Pancreas (tissue), 10 donors: ENCODE measurements at regions not wholly inside any gene's neighbourhood (a gene's known extent, or its start where the extent isn't known, plus 50 kb on each side); places are given as distances from the start of the nearest gene placed in this dataset.
A peak's percentile ranks its signal among the peaks of the same experiment; 100 is the strongest.

Experiments used
- ATAC-seq, 4 donors: fragments of 200-7000 bp; cut with Tn5 transposase; one replicate each; pipeline versions ENCODE4 v1.8.0 to v1.9.1; 2020; ENCODE audit warnings: mild to moderate bottlenecking in 4 of 4, moderate library complexity in 4 of 4
- DNase-seq, 6 donors: peaks; one replicate each; pipeline ENCODE4 v3.0.0-alpha.2; 2020
- FAIRE-seq: peaks from 2 replicates; lab custom pipeline; 2012; peaks lifted over from hg19 to GRCh38; lab: Jason Lieb, UNC
- H3K27ac ChIP-seq, 4 donors: fragments of 200-600 bp; sonication (generic); 1 replicate in 3 of 4; 2 replicates in 1 of 4; pipeline versions ENCODE4 v1.5.0 to v1.8.0; 2020
- H3K27me3 ChIP-seq, 4 donors: fragments of 200-600 bp; one replicate each; pipeline ENCODE4 v1.8.0; 2021
- H3K36me3 ChIP-seq, 3 donors: fragments of 200-600 bp; sonication (generic) in 1 of 3; one replicate each; pipeline versions ENCODE4 v1.5.0 to v1.8.0; 2020 to 2021
- H3K4me1 ChIP-seq, 3 donors: fragments of 200-600 bp; one replicate each; pipeline ENCODE4 v1.8.0; 2021
- H3K4me3 ChIP-seq, 4 donors: fragments of 200-600 bp; sonication (generic) in 2 of 4; one replicate each; pipeline versions ENCODE4 v1.5.0 to v1.8.0; 2020 to 2021
- H3K9me3 ChIP-seq, 4 donors: fragments of 200-600 bp; one replicate each; pipeline ENCODE4 v1.8.0; 2021
- CTCF ChIP-seq, 4 donors: fragments of 200-600 bp; sonication (generic) in 3 of 4; IDR thresholded peaks; one replicate each; pipeline versions ENCODE4 v1.5.0 to v1.8.0; 2021; ENCODE audit warnings: antibody characterized with exemption in 4 of 4
- WGBS, 2 donors: extraction: QIAGEN DNeasy Blood & Tissue Kit; methylation state at CpG; one replicate each; pipeline ENCODE4 v1.1.7; 2013; 5-methylcytosine and 5-hydroxymethylcytosine counted together
- intact Hi-C, 3 donors: fragments of 100-400 bp; cut with DNase I; formaldehyde crosslinking; loops; one replicate each; pipeline versions ENCODE4 v1.11.1 to v1.14.2; 2022
- donor health status: healthy with polysubstance abuse.
- donor health status: DM: no; HTN: no; CAD: no; lungs with moderate emphysema.
- donor health status: DM: no; HTN: no; CAD: no.
- donor health status: control.
- donor health status: control.
- donor health status: Bipolar disorder and iron deficiency.
- donor health status: DM: yes; HTN: yes; CAD: no.
- donor health status: DM: no; HTN: no; CAD: no.
- donor health status: DM: no; HTN: no; CAD: no.
- donor health status: DM: yes; HTN: yes; CAD: no.

GRCh38 chr2:107407974-107408373 lies 418.7 kb upstream of the RGPD4 start:
- DNase-seq (no peak), ATAC-seq (no peak), FAIRE-seq (no peak)
- TF ChIP-seq CTCF (IDR thresholded peaks at IDR 0.05), result no peak
- H3K27ac ChIP-seq, result no peak overlapping the region
- no peak overlapping the region for H3K4me3 ChIP-seq
- no peaks in the 10 kb centered on the region for H3K9me3 ChIP-seq
- 31 to 36% methylated on average over 2 of the region's 2 CpGs for WGBS, 2 donors
- H3K36me3 ChIP-seq, result no peaks in the 10 kb centered on the region
- no peaks in the 10 kb centered on the region for H3K4me1 ChIP-seq
- intact Hi-C loops, result no loop called here
- H3K27me3 ChIP-seq, result no peaks in the 10 kb centered on the region

- intact Hi-C loops, result no loop called here
- no peak for DNase-seq
- no peak for ATAC-seq
Observed at GRCh38 chr2:107411267-107411666, 415.4 kb upstream of the RGPD4 start.

GRCh38 chr2:107412209-107412904 lies 414.3 kb upstream of the RGPD4 start:
- DNase-seq (no peak), FAIRE-seq (no peak), ATAC-seq (no peak)
- Histone ChIP-seq H3K4me1 (no peaks in the 10 kb centered on the region), H3K36me3 (no peaks in the 10 kb centered on the region), H3K27me3 (no peaks in the 10 kb centered on the region), H3K9me3 (no peaks in the 10 kb centered on the region), H3K4me3 (no peak overlapping the region), H3K27ac (no peak overlapping the region)
- WGBS, 2 donors, result 59 to 71% methylated on average over 6 of the region's 6 CpGs
- intact Hi-C loops, result no loop called here
- TF ChIP-seq CTCF (IDR thresholded peaks at IDR 0.05), result no peak

More at GRCh38 chr2:107411267-107411666, 415.4 kb upstream of the RGPD4 start:
- no peak for TF ChIP-seq CTCF (IDR thresholded peaks at IDR 0.05)
- no peaks in the 10 kb centered on the region for H3K4me1 ChIP-seq
- no peaks in the 10 kb centered on the region for H3K36me3 ChIP-seq
- FAIRE-seq, result no peak
- H3K27ac ChIP-seq, result no peak overlapping the region
- no peaks in the 10 kb centered on the region for H3K9me3 ChIP-seq
- no peaks in the 10 kb centered on the region for H3K27me3 ChIP-seq
- no peak overlapping the region for H3K4me3 ChIP-seq
- 23 to 28% methylated on average over 2 of the region's 2 CpGs for WGBS, 2 donors

GRCh38 chr2:107412981-107413380 lies 413.7 kb upstream of the RGPD4 start:
- no peaks in the 10 kb centered on the region for H3K9me3 ChIP-seq
- DNase-seq, result no peak
- FAIRE-seq, result no peak

More at GRCh38 chr2:107412981-107413380, 413.7 kb upstream of the RGPD4 start:
- 58 to 83% methylated on average over 2 of the region's 2 CpGs for WGBS, 2 donors
- Histone ChIP-seq H3K36me3 (no peaks in the 10 kb centered on the region), H3K27ac (no peak overlapping the region), H3K4me1 (no peaks in the 10 kb centered on the region), H3K4me3 (no peak overlapping the region), H3K27me3 (no peaks in the 10 kb centered on the region)
- intact Hi-C loops, result no loop called here
- ATAC-seq, result peak in 1 of 4 donors; percentile 18
- TF ChIP-seq CTCF (IDR thresholded peaks at IDR 0.05), result no peak
